ENCODE measurements at regions not wholly inside any gene's neighbourhood (a gene's known extent, or its start where the extent isn't known, plus 50 kb on each side); places are given as distances from the start of the nearest gene placed in this dataset.

GRCh38 chr18:78006774-78007260 is 757.2 kb downstream of the GALR1 start:
- no peak overlapping the region for H3K4me3 ChIP-seq (ENCODE audit: low read depth, low read length)
- DNase-seq (ENCODE audit: low read depth), result no peak
- no peak for TF ChIP-seq MYC (IDR thresholded peaks at IDR 0.05; ENCODE audit: low read depth, low read length)
- TF ChIP-seq, protein P1, sequence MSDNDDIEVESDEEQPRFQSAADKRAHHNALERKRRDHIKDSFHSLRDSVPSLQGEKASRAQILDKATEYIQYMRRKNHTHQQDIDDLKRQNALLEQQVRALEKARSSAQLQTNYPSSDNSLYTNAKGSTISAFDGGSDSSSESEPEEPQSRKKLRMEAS (IDR thresholded peaks at IDR 0.05; ENCODE audit: low read depth, low read length), result no peak
- TF ChIP-seq CTCF (IDR thresholded peaks at IDR 0.05; ENCODE audit: low read depth, low read length), result no peak
- TF ChIP-seq POLR2A (IDR thresholded peaks at IDR 0.05; ENCODE audit: extremely low read depth, insufficient read length), result no peak

GRCh38 chr18:78010363-78010762 is 760.7 kb downstream of the GALR1 start:
- no peak overlapping the region for H3K4me3 ChIP-seq (ENCODE audit: low read depth, low read length)
- no peak for DNase-seq (ENCODE audit: low read depth)
- TF ChIP-seq POLR2A (IDR thresholded peaks at IDR 0.05; ENCODE audit: extremely low read depth, insufficient read length) (no peak), MYC (IDR thresholded peaks at IDR 0.05; ENCODE audit: low read depth, low read length) (no peak), CTCF (IDR thresholded peaks at IDR 0.05; ENCODE audit: low read depth, low read length) (no peak)
- TF ChIP-seq, protein P1 (IDR thresholded peaks at IDR 0.05; ENCODE audit: low read depth, low read length), result no peak

DNA sequence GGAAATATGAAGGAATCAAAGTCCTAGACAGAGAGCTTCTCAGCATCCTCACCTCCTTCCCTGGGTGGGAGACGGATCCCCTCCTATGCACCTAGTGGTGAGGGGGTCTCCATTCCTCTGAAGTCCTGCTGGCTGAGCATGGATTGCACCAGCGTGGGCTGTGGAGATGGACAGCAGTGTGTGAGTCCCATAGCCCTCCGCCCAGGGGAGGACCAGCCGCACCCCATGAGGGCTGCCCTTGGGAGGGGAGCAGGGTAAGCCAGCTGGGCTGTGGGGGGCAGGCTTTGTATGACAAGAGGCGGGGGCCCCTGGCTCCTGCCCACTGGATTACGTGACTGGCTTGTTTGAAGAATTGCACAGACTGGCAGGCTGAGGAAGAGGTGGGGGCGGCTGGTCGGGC is 768.2 kb downstream of the GALR1 start:
- DNase-seq (ENCODE audit: low read depth), result no peak
- H3K4me3 ChIP-seq (ENCODE audit: low read depth, low read length), result no peak overlapping the region
- TF ChIP-seq MYC (IDR thresholded peaks at IDR 0.05; ENCODE audit: low read depth, low read length) (no peak), POLR2A (IDR thresholded peaks at IDR 0.05; ENCODE audit: extremely low read depth, insufficient read length) (no peak), CTCF (IDR thresholded peaks at IDR 0.05; ENCODE audit: low read depth, low read length) (no peak)
- TF ChIP-seq, protein P1 (IDR thresholded peaks at IDR 0.05; ENCODE audit: low read depth, low read length), result no peak

- TF ChIP-seq POLR2A (IDR thresholded peaks at IDR 0.05; ENCODE audit: extremely low read depth, insufficient read length) (no peak), CTCF (IDR thresholded peaks at IDR 0.05; ENCODE audit: low read depth, low read length) (no peak), MYC (IDR thresholded peaks at IDR 0.05; ENCODE audit: low read depth, low read length) (no peak)
- TF ChIP-seq, protein P1 (IDR thresholded peaks at IDR 0.05; ENCODE audit: low read depth, low read length), result no peak
- DNase-seq (ENCODE audit: low read depth), result no peak
Measured at GRCh38 chr18:78021196-78021595, 771.5 kb downstream of the GALR1 start.

DNA sequence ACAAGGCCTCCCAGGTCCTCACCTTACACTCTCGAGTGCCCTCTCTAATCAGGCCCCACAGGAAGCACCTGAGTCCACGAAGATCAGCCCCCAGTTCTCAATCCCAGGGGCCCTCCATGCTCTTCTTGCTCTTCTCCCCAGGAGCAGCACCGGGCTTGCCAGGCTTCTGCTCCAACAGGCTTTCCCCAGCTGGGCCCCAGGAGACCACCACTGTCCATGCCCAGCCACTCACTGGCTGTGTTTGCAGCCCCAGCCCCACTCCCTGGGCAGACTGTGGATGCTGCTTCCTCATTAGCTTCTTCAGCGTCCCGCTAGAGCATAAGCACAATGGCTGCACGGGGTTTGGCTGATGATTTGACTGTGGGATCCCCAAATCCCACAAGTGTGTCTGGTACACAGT is 781.9 kb downstream of the GALR1 start:
- no peak for DNase-seq (ENCODE audit: low read depth)
- no peak overlapping the region for H3K4me3 ChIP-seq (ENCODE audit: low read depth, low read length)
- TF ChIP-seq POLR2A (IDR thresholded peaks at IDR 0.05; ENCODE audit: extremely low read depth, insufficient read length) (no peak), CTCF (IDR thresholded peaks at IDR 0.05; ENCODE audit: low read depth, low read length) (no peak)
- TF ChIP-seq, protein P1 (IDR thresholded peaks at IDR 0.05; ENCODE audit: low read depth, low read length), result no peak

More at GRCh38 chr18:78021196-78021595, 771.5 kb downstream of the GALR1 start:
- no peak overlapping the region for H3K4me3 ChIP-seq (ENCODE audit: low read depth, low read length)
